ENCODE measurements at regions not wholly inside any gene's neighbourhood (a gene's known extent, or its start where the extent isn't known, plus 50 kb on each side); places are given as distances from the start of the nearest gene placed in this dataset.
"Not testable (repeated sequence)": the region's sequence is repeated elsewhere in the genome, so short reads cannot be mapped to it uniquely, and the experiment has no call there.

- DNase-seq (ENCODE audit: low spot score): no peak
Measured at GRCh38 chr1:195915826-195916225, 692.4 kb downstream of the KCNT2 start.

- DNase-seq (ENCODE audit: low spot score): no peak
Measured at GRCh38 chr1:195909061-195909460, 699.2 kb downstream of the KCNT2 start.

GRCh38 chr1:195908121-195908520, 700.1 kb downstream of the KCNT2 start:
- DNase-seq (ENCODE audit: low spot score): no peak

DNA sequence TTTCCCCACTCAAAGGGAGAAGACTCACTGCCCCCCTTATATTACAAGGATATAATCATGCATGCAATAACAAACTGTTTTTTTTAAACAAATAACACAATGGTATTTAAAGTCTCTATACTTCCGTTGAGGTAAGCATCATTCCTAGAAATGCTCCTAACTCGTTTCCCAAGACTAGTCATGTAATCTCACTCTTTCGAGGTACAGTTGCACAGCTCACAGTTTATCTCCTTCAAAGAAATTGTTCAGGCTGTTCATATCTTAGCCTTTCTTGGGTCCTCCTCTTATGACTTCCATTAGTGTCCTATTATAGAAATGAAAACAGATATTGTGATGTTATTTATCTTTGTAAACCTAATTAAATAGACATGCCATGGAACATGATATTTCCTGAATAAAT, 705.0 kb downstream of the KCNT2 start:
- no peak for DNase-seq (ENCODE audit: low spot score)

DNA sequence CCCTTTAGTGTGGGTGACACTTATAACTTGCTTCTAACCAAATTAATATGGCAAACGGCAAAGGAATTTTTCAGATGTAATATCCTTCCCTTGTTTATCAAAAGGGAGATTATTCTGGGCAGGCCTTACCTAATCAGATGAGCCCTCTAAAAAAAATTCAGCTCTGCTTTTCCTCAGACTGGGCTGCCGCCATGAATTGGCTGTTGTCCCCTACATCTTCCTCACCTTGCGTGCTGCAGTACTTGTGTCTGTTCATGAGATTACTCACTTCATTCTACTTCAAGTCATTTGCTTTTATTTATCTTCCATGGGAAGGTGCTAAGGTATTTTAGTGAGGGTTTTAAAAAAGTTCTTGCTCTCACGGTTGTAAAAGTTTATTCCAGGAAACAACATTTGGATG, 705.5 kb downstream of the KCNT2 start:
- no peak for DNase-seq (ENCODE audit: low spot score)

DNA sequence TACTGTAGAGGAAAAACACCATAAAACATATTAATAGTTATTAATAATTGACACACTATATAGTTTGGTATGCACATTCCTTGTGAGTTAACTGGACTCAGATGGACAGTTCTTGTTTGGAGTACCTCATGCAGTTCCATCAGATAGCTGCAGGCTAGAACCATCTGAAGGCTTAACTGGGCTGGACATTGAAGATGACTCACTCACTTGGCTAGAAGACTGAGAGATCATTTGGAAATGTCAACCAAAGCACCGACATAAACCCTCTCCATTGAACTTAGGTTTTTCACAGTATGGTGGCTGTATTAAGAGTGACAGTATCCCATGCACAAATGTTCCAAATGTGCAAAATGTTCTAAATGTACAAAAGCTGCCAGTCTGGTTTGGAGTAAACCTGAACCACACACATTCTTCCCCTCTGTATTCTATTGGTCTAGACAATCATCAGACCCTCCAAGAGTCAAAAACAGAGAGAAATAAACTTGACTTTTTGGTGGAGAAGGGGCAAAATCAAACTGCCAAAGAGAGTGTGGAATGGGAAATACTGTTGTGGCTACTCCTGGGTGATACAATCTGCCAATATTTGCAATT, 708.4 kb downstream of the KCNT2 start:
- DNase-seq (ENCODE audit: low spot score): no peak

DNA sequence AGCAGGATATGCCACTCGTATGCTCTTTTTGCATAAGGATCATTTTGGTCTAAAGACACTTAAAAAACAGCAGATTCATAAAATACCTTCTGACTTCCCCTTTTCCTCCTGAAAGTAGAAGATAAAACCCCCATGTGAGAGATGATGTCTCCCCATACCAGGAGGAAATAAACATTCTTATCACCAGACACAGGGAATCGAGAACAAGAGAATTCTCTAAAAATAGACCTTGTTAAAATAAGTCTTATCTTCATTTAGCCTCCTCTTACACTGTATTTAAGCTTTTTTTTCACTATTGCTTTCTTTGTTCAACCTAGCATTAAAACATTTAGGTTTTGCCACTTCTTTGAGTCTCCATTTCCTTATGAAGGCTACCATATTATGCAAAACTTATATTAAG, 709.3 kb downstream of the KCNT2 start:
- no peak for DNase-seq (ENCODE audit: low spot score)

DNA sequence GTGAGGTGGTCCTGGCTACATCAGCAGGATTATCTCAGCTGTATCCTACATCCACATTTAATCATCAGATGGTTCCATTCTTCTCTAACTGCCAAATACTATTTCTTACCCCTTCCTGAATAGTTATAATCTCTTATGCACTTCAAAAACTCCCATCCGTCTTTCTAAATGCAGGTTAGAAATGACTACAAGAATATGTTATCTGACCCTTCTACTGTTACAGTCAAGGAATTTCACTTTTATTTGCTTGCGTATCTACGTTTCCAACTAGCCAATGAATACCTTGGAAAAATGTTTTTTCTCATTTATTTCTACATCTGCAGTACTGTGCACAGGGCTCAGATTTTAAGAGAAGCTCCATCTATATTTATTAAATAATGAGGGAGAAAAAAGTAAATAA, 709.9 kb downstream of the KCNT2 start:
- no peak for DNase-seq (ENCODE audit: low spot score)

DNA sequence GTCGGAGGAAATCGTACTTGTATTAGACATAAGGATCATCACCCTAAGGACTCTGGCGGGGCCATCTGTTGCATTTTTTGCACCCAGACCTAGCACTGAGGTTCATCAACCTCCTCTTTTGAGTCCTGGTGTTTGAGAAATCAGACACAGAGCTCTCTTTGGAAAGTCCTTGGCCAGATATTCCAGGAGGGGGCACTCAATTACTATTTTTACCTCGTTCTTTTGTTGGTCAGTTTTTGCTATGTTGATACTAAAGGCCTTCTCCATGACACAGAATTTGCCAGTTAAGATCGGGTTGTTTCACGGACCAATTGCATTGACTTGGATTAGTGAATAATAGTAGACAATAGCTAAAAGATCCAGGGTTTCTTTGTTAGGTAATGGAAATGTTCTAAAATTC, 711.2 kb downstream of the KCNT2 start:
- no peak for DNase-seq (ENCODE audit: low spot score)

DNA sequence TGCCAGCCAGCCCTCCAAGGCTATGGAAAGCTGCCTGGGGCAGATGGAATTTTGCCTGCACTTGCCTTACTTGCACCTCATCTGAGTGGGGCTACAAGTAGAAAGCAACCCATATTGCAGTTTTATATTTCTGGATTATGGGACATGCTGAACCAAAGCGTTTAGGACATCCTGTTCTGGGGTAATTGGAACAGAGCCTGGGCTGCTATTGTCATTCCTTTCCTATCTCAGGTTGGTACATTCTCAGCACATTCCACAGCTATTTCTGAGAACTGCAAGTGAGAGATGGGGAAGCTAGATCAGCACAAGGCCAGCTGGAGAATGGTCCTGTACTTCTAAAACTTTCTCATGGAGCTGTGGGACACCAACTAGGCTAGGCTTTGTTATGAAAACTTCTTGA, 713.8 kb downstream of the KCNT2 start:
- no peak for DNase-seq (ENCODE audit: low spot score)

DNA sequence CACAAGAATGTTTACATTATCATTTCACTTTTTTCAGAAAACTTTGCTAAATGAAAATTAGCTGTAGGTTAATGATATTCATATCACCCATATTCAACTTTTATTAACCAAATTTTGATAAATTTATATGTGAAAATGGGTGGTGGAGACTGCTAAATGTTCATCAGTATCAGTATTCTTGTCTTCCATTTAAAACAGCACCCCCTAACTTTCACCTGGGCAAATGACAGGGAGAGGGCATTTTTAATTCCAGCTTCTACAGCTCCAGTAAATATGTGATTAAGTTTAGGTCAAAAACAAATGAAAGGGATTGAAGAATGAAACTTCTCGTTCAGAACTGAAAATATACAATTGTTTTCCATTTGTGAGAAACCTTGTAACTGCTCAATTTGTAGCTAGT, 722.2 kb downstream of the KCNT2 start:
- peak; percentile 2 for DNase-seq (ENCODE audit: low spot score)

- no peak for DNase-seq (ENCODE audit: low spot score)
Measured at GRCh38 chr1:195878478-195878877, 729.8 kb downstream of the KCNT2 start.

- DNase-seq (ENCODE audit: low spot score): no peak
Measured at GRCh38 chr1:195876792-195877191, 731.4 kb downstream of the KCNT2 start.

DNA sequence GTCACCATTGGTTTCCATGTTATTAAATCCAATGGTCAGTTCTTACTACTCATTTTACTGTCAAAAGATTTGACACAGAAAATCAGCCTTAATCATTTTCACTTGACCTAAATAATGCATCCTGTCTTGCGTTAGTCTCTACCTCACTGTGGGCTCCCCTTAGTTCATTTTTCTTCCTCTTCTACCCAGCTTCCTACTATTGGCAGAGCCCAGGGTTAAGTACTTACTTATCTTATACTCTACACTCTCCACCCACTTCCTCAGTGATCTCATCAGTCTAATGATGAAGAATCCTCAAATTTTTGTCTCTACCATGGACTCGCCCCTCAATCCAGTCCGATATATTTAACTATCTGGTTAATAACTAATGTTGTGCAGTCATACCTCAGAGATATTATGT, 735.9 kb downstream of the KCNT2 start:
- DNase-seq (ENCODE audit: low spot score): no peak

DNA sequence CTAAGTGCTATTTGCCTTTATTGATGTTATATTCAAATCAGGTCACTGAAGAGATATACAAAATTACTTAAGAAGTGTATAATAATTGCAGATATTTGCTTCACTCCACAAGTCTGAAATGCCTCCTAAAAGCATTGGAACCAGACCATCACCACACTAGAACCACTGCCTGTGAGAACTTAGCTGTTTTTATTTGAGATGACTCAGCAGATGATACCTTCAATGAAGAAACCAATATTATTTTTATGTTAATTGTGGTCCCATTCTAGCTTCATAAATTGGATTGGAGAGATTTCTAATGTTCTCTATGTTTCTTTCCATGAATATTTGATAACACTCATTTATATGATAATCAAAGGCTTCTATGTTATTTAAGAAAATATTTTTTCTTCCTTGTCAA, 740.6 kb downstream of the KCNT2 start:
- DNase-seq (ENCODE audit: low spot score): no peak

- DNase-seq (ENCODE audit: low spot score): no peak
Measured at GRCh38 chr1:195866781-195867222, 741.4 kb downstream of the KCNT2 start.

DNA sequence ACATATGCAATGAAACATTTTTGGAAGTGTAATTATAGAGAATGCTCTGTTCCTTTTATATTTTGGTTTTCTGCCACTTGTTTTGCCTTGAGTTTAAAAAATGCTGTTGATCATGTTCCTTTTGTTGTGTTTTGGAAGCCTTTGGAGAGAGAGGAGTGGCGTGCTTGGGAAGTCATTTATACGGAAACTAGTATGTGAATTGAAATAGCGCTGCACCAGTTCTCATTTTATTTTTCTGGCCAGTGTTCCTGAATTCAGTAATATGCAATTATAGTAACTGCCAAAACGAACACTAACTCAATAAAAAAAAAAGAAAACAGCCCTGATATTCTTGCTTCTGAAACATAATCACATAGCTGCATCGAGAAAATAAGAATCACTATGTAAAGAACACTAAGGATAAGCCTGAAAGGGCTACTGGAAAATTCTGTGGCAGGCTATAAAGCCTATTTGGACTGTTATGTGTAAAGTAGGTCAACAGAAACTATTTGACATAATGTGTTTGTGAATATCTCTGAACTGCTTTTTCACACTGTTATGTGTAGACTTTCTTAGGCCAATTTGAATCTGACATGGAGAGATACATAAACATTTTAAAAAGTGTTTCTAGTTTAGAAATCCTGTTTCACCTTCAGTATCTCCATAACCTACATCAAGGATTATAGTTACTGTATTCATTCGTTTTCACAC, 742.0 kb downstream of the KCNT2 start:
- DNase-seq (ENCODE audit: low spot score): no peak

DNA sequence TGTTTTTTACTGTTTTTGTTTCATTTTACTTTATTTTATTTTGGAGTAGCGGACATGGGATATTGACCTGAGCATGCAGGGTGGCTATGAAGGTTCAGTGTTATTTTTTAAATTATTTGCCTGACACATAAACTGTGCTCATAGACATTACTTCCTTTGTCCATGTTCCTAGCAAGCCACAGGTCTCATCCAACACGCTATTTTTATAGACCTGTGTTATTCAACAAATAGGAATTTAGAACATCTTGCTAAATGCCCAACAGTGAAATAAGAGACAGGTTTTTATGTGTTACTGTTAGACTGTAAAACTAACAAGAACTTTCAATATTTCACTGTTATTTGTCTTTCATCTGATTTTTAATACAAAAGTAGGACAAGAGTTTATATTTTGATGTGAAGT, 756.4 kb downstream of the KCNT2 start:
- no peak for DNase-seq (ENCODE audit: low spot score)

DNA sequence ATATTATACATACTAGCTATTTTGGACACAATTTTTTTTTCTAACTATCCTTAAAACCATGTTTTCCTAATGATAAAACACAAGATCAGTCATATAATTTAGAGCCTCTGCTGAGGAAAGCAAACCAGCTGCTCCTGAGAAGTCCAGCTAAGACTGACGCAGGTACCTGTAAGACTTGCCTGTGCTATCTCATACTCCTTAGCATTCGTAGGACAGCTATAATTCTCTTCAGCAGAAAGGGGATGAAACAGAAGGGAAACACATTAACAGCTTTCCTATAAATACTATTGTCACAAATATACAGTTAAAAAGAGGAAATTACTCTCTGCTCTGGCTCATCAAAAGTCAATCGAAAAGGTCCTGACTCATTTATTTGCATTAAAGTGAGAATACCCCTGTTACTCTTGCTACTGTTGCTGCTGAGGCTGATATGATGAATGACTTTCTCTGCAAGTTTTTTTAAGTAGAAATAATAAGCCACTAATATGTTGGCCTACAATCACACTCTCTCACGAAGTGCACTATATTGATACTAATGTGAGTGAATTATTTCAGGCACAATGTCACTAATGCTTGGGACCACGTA, 757.1 kb downstream of the KCNT2 start:
- no peak for DNase-seq (ENCODE audit: low spot score)

DNA sequence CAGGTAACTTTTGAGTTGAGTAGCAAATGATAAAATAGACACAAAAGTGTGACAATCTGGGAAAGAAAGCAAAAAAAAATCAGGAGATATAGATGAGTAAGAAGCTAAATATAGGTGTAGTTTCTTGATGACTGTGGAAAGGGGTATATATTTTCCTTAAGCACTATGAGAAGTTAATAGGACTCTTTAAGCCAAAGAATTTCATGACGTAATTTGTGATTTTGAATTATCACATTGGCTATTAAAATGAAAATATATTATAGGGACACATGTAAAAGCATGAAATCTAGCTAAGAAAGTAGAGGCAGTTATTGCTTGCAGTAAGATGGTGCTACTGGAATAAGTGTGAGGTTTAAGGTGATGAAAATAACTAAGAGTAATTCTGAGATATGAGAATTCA, 759.1 kb downstream of the KCNT2 start:
- no peak for DNase-seq (ENCODE audit: low spot score)

GRCh38 chr1:195847957-195848875, 760.0 kb downstream of the KCNT2 start:
- DNase-seq (ENCODE audit: low spot score): not testable (repeated sequence)

GRCh38 chr1:195831789-195832188, 776.5 kb downstream of the KCNT2 start:
- DNase-seq (ENCODE audit: low spot score): no peak

DNA sequence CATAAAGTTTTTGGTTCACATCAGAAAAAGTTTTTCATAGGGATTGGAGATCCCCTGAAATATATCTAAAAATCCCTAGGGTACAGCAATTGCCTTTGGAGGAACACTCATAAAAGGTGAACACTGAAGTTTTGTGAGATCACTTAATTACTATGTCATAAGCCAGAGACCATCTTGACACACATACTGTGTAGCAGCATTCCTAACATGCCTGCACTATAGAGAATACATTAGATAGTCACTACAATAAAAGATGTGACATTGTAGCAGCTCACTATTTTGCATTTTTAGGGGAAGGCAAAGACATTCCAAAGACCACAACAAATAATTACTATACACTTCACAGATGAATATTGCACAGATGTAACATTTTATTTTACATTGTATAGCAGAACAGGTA, 779.9 kb downstream of the KCNT2 start:
- no peak for DNase-seq (ENCODE audit: low spot score)
